Neural progenitor cell (in vitro differentiated cells): ENCODE measurements at regions not wholly inside any gene's neighbourhood (a gene's known extent, or its start where the extent isn't known, plus 50 kb on each side); places are given as distances from the start of the nearest gene placed in this dataset.

Experiments used
- DNase-seq: peaks from one replicate; pipeline ENCODE4 v3.0.0-alpha.2; 2016; ENCODE audit warnings: low spot score
- H2AFZ ChIP-seq: fragments of 200-600 bp; sonication (generic); replicated peaks from 2 replicates; pipeline ENCODE4 v1.6.1; 2016; ENCODE audit warnings: antibody characterized with exemption
- H3F3A ChIP-seq: fragments of 200-600 bp; sonication (generic); 2 replicates; pipeline ENCODE4 v1.6.1; 2016; ENCODE audit warnings: antibody characterized with exemption, low read depth
- H3K27ac ChIP-seq: fragments of 200-600 bp; sonication (generic); 2 replicates; pipeline ENCODE4 v1.5.1; 2016; ENCODE audit warnings: mild to moderate bottlenecking
- H3K27me3 ChIP-seq: fragments of 200-600 bp; sonication (generic); 2 replicates; pipeline ENCODE4 v1.6.1; 2016; ENCODE audit warnings: mild to moderate bottlenecking, moderate library complexity
- H3K36me3 ChIP-seq: fragments of 200-600 bp; sonication (generic); 2 replicates; pipeline ENCODE4 v1.5.1; 2016
- H3K4me1 ChIP-seq: fragments of 200-600 bp; sonication (generic); 2 replicates; pipeline ENCODE4 v1.6.1; 2016; ENCODE audit warnings: mixed run types
- H3K4me2 ChIP-seq: fragments of 200-600 bp; sonication (generic); 2 replicates; pipeline ENCODE4 v1.6.1; 2016
- H3K4me3 ChIP-seq: fragments of 200-600 bp; sonication (generic); 2 replicates; pipeline ENCODE4 v1.5.1; 2016
- H3K79me2 ChIP-seq: fragments of 200-600 bp; sonication (generic); 2 replicates; pipeline ENCODE4 v1.6.1; 2016; ENCODE audit warnings: low read depth
- H3K9ac ChIP-seq: fragments of 200-600 bp; sonication (generic); 2 replicates; pipeline ENCODE4 v1.6.1; 2016
- H3K9me3 ChIP-seq: fragments of 200-600 bp; sonication (generic); 2 replicates; pipeline ENCODE4 v1.5.1; 2016; ENCODE audit warnings: low read depth
- H4K20me1 ChIP-seq: fragments of 200-600 bp; sonication (generic); 2 replicates; pipeline ENCODE4 v1.6.1; 2016; ENCODE audit warnings: low read depth
- H3K27ac Mint-ChIP-seq: 3 replicates; pipeline ENCODE4 v1.8.0; 2021; ENCODE audit warnings: mixed read lengths
- H3K27me3 Mint-ChIP-seq: 2 replicates; pipeline ENCODE4 v1.8.0; 2022; ENCODE audit warnings: low read depth, mild to moderate bottlenecking, inconsistent platforms, moderate library complexity, mixed read lengths; ENCODE audit not compliant: insufficient read depth
- H3K36me3 Mint-ChIP-seq: 3 replicates; pipeline ENCODE4 v1.8.0; 2021; ENCODE audit warnings: mixed read lengths
- H3K4me1 Mint-ChIP-seq: 3 replicates; pipeline ENCODE4 v1.8.0; 2021; ENCODE audit warnings: mixed read lengths
- H3K4me3 Mint-ChIP-seq: 3 replicates; pipeline ENCODE4 v1.8.0; 2021; ENCODE audit warnings: mild to moderate bottlenecking, moderate library complexity, mixed read lengths
- H3K9me3 Mint-ChIP-seq: 3 replicates; pipeline ENCODE4 v1.8.0; 2020; ENCODE audit warnings: mixed read lengths
- CTCF ChIP-seq: fragments of 200-600 bp; sonication (generic); IDR thresholded peaks from 2 replicates; pipeline ENCODE4 v1.5.1; 2017; ENCODE audit warnings: antibody characterized with exemption, mild to moderate bottlenecking
- EZH2 ChIP-seq: fragments of 200-600 bp; sonication (generic); IDR thresholded peaks from 2 replicates; pipeline ENCODE4 v1.6.1; 2017; ENCODE audit warnings: antibody characterized with exemption, mild to moderate bottlenecking, moderate library complexity
- EZH2phosphoT487 ChIP-seq: fragments of 200-600 bp; sonication (generic); IDR thresholded peaks from 2 replicates; pipeline ENCODE4 v1.6.1; 2017; ENCODE audit warnings: antibody characterized with exemption

DNA sequence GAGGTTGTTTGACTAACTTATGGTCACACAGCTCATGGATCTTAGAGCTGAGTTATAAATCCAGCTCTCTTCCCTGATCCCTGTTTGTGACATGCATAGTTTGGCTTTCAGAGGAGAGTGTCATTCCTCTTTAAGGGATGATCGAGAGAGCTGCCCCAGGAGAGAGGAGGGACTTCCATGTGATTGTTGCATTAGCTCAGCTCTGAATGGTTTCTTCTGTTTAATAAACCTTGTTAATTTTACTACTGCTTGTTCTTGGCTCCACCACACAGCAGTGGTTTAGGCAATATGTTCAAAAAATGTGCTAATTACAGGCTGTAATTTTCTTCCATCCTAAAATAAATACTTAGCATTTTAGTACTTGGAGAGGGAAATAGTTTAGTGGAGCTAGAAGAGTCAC is 152.5 kb downstream of the C12orf75 start:
- H3K4me3 Mint-ChIP-seq = no peak overlapping the region
- Histone ChIP-seq H3K79me2 (no peaks in the 10 kb centered on the region), H3F3A (peaks cover 7% of the 10 kb centered on the region), H3K9me3 (no peaks in the 10 kb centered on the region), H3K36me3 (no peaks in the 10 kb centered on the region), H3K27ac (no peak overlapping the region), H3K4me2 (no peak overlapping the region), H4K20me1 (no peaks in the 10 kb centered on the region), H3K4me1 (peaks cover 13% of the 10 kb centered on the region), H3K27me3 (no peaks in the 10 kb centered on the region), H3K9ac (no peak overlapping the region), H2AFZ (no peak overlapping the region), H3K4me3 (no peak overlapping the region)
- H3K36me3 Mint-ChIP-seq = no peaks in the 10 kb centered on the region
- peaks cover 31% of the 10 kb centered on the region for H3K4me1 Mint-ChIP-seq
- peaks cover 2% of the 10 kb centered on the region for H3K27me3 Mint-ChIP-seq
- no peak overlapping the region for H3K27ac Mint-ChIP-seq
- TF ChIP-seq CTCF = no peak
- TF ChIP-seq EZH2phosphoT487 = no peak
- TF ChIP-seq EZH2 = no peak
- H3K9me3 Mint-ChIP-seq = peaks cover 1% of the 10 kb centered on the region
- no peak for DNase-seq

- TF ChIP-seq EZH2phosphoT487 (no peak), EZH2 (no peak)
- Mint-ChIP-seq H3K27me3 (peaks cover 2% of the 10 kb centered on the region), H3K4me1 (peaks cover 32% of the 10 kb centered on the region), H3K4me3 (no peak overlapping the region), H3K27ac (no peak overlapping the region), H3K36me3 (no peaks in the 10 kb centered on the region), H3K9me3 (no peaks in the 10 kb centered on the region)
- DNase-seq = no peak
- Histone ChIP-seq H3K9ac (no peak overlapping the region), H3K27me3 (no peaks in the 10 kb centered on the region), H4K20me1 (no peaks in the 10 kb centered on the region), H3K4me3 (no peak overlapping the region), H3K27ac (no peak overlapping the region), H2AFZ (no peak overlapping the region), H3K4me1 (peaks cover 13% of the 10 kb centered on the region), H3F3A (peaks cover 7% of the 10 kb centered on the region), H3K9me3 (no peaks in the 10 kb centered on the region), H3K79me2 (no peaks in the 10 kb centered on the region), H3K4me2 (no peak overlapping the region), H3K36me3 (no peaks in the 10 kb centered on the region)
Observed at GRCh38 chr12:105483691-105484090, 153.2 kb downstream of the C12orf75 start.

GRCh38 chr12:105485321-105485910 is 154.9 kb downstream of the C12orf75 start:
- no peak for DNase-seq
- no peak for TF ChIP-seq EZH2phosphoT487
- no peak for TF ChIP-seq CTCF
- TF ChIP-seq EZH2 = no peak
- Histone ChIP-seq H3K9me3 (no peaks in the 10 kb centered on the region), H3K27me3 (no peaks in the 10 kb centered on the region), H4K20me1 (no peaks in the 10 kb centered on the region), H3K4me1 (peaks cover 2% of the 10 kb centered on the region), H3K79me2 (no peaks in the 10 kb centered on the region), H3F3A (no peaks in the 10 kb centered on the region), H3K27ac (no peak overlapping the region), H3K36me3 (no peaks in the 10 kb centered on the region), H2AFZ (no peak overlapping the region), H3K9ac (no peak overlapping the region), H3K4me2 (no peak overlapping the region), H3K4me3 (no peak overlapping the region)
- no peak overlapping the region for H3K27ac Mint-ChIP-seq
- peaks cover 18% of the 10 kb centered on the region for H3K4me1 Mint-ChIP-seq
- H3K27me3 Mint-ChIP-seq = no peaks in the 10 kb centered on the region
- H3K4me3 Mint-ChIP-seq = no peak overlapping the region
- no peaks in the 10 kb centered on the region for H3K36me3 Mint-ChIP-seq
- H3K9me3 Mint-ChIP-seq = no peaks in the 10 kb centered on the region

DNA sequence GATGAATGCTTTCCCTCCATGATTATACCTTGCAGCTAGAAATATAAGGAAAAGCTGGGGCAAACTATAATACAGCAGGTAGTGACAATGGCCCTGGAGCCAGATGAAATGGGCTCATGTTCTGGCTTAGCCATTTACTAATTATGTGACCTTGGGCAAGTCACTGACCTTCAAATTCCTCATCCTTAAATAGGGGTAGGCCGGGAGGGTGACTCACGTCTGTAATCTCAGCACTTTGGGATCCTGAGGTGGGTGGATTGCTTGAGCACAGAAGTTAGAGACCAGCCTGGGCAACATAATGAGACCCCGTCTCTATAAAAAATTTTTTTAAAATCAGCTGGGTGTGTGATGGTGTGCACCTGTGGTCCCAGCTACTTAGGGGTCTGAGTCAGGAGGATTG is 155.4 kb downstream of the C12orf75 start:
- Mint-ChIP-seq H3K27me3 (no peaks in the 10 kb centered on the region), H3K4me1 (peaks cover 13% of the 10 kb centered on the region), H3K9me3 (no peaks in the 10 kb centered on the region), H3K27ac (no peak overlapping the region), H3K36me3 (no peaks in the 10 kb centered on the region), H3K4me3 (no peak overlapping the region)
- H3F3A ChIP-seq = no peaks in the 10 kb centered on the region
- no peaks in the 10 kb centered on the region for H3K27me3 ChIP-seq
- no peaks in the 10 kb centered on the region for H3K36me3 ChIP-seq
- no peak for DNase-seq
- no peak overlapping the region for H3K4me2 ChIP-seq
- TF ChIP-seq EZH2phosphoT487 (no peak), CTCF (no peak), EZH2 (no peak)
- no peak overlapping the region for H3K27ac ChIP-seq
- no peak overlapping the region for H3K9ac ChIP-seq
- no peaks in the 10 kb centered on the region for H3K9me3 ChIP-seq
- no peaks in the 10 kb centered on the region for H4K20me1 ChIP-seq
- no peaks in the 10 kb centered on the region for H3K4me1 ChIP-seq
- no peak overlapping the region for H3K4me3 ChIP-seq
- no peaks in the 10 kb centered on the region for H3K79me2 ChIP-seq
- no peak overlapping the region for H2AFZ ChIP-seq
